HG02571 (cell line): ENCODE measurements at regions not wholly inside any gene's neighbourhood (a gene's known extent, or its start where the extent isn't known, plus 50 kb on each side); places are given as distances from the start of the nearest gene placed in this dataset.

ENCODE experiments used
- ATAC-seq: cut with Tn5 transposase; IDR thresholded peaks from one replicate; pipeline ENCODE4 v1.9.1; 2021; ENCODE audit warnings: mild to moderate bottlenecking, moderate library complexity; ENCODE audit not compliant: unreplicated experiment

DNA sequence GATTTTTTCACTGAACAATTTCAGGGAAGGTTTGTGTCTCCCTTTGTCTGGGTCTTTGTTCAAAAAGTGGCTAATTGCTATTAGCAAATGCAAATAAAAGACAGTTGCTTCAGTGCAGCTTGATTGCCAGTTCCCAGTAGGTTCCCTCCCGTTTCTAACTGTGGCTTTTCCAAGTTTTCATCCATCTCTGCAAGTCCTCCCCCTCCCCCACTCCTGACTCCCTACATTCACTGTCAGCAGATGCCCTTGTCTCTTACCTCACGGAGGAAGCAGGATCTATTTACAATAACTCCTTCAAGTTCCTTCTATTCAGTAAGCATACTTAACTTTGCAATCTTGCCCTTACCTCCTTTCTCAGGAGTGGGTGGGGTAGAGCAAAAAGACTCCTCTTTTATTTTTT lies 55.4 kb upstream of the SCEL start:
- no peak for ATAC-seq

DNA sequence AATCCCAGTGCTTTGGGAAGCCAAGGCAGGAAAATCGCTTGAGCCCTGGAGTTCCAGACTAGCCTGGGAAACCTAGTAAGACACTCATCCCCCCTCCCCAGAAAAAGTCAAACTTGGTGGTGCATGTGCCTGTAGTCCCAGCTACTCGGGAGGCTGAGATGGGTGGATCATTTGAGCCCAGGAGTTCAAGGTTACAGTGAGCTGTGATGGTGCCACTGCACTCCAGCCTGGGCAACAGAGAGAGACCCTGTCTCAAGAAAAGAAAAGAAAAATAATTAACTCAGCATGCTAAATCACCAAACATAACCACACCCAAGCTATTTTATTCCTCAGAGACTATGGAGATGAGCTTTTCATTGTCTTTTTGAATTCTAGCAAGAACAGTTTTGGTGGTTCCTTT lies 56.2 kb upstream of the SCEL start:
- ATAC-seq, result no peak

DNA sequence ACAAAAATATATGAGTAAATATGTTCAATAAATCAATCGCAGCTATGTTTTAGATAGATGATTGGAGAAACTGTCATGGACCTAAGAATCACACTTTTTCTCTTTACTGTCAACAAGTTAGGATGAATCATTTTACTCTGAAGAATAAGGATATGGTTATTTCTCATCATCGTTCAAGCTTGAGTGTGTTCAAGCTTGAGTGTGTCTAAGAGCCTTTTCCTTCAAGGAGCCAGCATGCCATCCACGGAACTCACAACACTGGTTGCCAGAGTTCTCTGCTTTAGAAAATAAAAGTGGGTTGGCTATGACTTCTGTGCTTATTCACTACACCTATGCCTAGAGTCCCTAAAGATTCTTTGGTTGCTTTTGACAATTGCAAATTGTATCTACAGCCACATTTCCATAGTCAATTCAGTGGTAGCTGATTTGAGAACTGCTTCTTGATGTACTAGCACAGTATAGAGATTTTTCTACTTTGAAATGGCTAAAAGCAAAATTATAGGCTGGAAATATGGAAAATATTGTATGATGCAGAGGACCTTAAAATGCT lies 58.1 kb upstream of the SCEL start:
- ATAC-seq, result no peak

- ATAC-seq, result no peak
Observed at GRCh38 chr13:77476456-77476855, 59.0 kb upstream of the SCEL start.

- ATAC-seq, result no peak
Observed at GRCh38 chr13:77475345-77476084, 60.0 kb upstream of the SCEL start.

DNA sequence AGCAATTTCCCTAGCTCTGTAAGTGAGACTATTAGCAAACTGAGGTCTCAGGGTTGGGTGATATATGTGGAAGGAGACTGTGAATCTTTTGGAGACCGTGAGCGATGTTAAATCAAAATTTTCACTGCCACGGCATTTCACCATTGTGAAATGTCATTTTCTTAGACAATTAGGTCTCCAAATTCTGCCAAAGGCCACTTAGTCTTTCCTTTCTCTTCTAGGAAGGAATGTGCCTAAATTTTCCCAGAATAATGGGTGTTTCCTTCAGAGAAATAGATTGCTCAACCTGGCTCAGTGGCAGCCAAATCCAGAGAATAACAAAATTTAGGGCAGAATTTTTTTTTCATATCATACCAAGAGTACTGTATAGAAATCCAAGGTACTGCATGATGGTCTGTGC lies 64.5 kb upstream of the SCEL start:
- ATAC-seq, result no peak

- ATAC-seq, result no peak
Observed at GRCh38 chr13:77466753-77467422, 68.6 kb upstream of the SCEL start.

DNA sequence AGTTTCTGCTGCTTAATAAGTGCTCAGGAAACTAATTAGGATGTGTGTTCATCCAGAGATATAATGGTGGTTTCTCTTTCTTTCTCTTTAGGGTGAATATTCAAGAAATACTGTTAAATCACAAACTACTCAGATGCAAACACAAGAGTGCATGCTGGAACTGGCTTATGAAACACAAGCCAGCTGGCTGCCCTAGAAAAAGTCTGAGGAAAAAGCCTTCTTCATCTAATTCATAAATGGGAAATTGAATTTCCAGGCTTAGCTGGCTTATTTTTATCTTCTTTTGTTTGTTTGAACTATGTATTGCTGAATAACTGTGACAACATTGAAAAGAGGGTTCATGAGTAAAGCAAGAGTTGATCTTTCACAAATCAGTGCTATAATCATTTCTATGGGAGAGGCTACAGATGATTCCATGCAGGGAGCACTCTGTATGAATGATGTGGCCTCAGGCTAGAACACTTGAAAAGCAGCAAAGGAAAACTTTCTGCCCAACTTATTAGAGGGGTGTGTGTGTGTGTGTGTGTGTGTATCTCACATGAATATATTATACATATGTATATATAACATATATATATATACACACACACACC lies 69.8 kb upstream of the SCEL start:
- ATAC-seq, result no peak

DNA sequence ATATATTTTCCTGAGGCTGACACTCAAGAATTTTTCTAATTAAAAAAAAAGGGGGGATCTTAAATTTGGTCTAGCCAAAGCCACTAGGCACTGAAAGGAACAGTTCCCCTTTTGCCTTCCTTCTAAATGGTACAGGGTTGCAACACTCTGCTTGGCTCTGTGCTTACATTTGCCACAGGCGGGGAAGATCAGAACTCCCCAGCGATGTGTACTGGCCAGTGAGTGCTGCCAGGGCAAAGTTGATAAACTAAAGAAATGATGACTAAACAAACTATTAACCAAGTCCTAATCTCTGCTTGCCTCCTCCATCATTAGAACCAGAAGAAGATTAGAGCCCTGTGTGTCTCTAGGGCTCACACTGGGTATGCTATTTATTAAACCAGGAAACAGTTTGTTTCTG lies 75.3 kb upstream of the SCEL start:
- peak; percentile 79 for ATAC-seq

DNA sequence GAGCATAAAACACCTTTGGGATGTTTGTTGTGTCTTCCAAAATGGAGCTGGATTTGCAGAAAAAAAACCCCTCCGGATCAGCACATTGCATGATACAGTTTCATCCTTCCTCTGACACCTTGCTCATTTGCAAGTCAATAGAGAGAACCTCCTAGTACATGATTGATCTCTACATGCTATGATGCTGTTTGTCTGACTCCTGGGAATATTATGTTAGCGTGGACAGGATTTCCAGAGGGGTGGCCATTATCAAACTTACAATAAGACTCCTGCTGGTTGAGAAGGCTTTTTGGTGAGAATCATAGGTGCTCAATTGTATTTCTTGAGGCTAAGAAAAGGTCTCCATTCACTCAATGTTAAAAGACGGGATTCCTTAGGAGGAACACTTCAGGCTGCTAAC lies 75.9 kb upstream of the SCEL start:
- no peak for ATAC-seq

GRCh38 chr13:77458736-77459135 lies 76.8 kb upstream of the SCEL start:
- ATAC-seq, result no peak

GRCh38 chr13:77457966-77458365 lies 77.5 kb upstream of the SCEL start:
- ATAC-seq, result no peak

GRCh38 chr13:77456271-77456670 lies 79.2 kb upstream of the SCEL start:
- ATAC-seq, result no peak

- no peak for ATAC-seq
Observed at GRCh38 chr13:77449265-77449664, 86.2 kb upstream of the SCEL start.

DNA sequence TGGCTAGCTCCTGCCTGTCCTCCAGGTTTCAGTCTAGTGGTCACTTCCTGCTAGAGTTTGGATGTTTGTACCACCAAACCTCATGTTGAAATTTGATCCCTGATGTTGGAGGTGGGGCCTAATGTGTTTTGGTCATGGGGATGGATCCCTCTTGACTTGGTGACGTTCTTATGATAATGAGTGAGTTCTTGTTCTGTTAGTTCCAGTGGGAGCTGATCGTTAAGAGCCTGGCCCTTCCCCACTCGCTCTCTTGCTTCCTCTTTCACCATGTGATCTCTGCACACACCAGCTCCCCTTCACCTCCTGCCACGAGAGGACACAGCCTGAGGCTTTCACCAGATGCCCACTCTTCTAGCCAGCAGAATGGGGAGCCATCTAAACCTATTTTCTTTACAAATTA lies 86.8 kb upstream of the SCEL start:
- ATAC-seq, result no peak

DNA sequence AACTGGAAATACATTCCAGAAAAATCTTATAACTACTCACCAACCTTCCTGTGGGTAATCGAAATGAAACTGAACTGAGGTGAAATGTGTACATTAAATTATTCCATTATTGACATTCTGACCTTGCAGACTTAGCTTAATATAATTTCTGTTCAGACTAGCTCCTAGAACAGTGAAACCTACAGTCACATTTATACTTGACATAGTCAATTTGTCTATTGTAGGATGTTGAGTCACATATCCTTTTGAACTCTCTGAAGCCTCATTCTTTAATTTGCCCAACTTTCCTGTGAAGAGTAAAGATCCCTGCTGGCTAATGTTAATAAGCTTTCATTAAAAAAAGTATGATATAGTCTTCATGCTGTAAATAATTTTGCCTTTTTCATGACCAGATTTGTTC lies 92.0 kb upstream of the SCEL start:
- no peak for ATAC-seq

- ATAC-seq, result no peak
Observed at GRCh38 chr13:77437267-77437666, 98.2 kb upstream of the SCEL start.

DNA sequence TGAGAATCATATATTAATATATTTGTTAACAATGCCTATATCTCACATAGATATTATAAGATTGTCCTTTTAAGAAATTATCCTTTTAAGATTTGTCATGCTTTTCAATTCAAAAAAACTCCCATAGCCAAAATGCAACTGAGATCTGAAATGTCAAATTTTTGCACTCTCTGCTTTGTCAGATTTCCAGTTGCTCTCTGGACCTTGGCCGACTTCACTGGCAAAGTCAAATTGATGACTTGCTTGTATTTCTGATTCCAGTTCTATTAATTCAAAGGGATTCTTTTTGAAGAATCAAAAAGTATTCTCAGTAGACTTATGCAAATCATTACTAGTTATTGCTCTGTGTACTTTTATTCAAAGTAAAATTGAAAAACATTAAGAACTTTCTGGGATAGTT lies 101.2 kb upstream of the SCEL start:
- ATAC-seq, result no peak

GRCh38 chr13:77431449-77431848 lies 104.1 kb upstream of the SCEL start:
- no peak for ATAC-seq

GRCh38 chr13:77430377-77430951 lies 103.6 kb upstream of the MYCBP2 start:
- peak; percentile 30 for ATAC-seq

- peak; percentile 77 for ATAC-seq
Observed at GRCh38 chr13:77429320-77430142, 102.6 kb upstream of the MYCBP2 start.
